ENCODE measurements at regions not wholly inside any gene's neighbourhood (a gene's known extent, or its start where the extent isn't known, plus 50 kb on each side); places are given as distances from the start of the nearest gene placed in this dataset.
"Not testable (repeated sequence)": the region's sequence is repeated elsewhere in the genome, so short reads cannot be mapped to it uniquely, and the experiment has no call there.

GRCh38 chr3:59406943-59407342 lies 357.1 kb upstream of the CFAP20DC start:
- no peak for DNase-seq
- in situ Hi-C loops (cut with MboI; ENCODE audit: low pct_unique_long_range_greater_than_20kb, low sequenced_read_pairs), result no loop called here

DNA sequence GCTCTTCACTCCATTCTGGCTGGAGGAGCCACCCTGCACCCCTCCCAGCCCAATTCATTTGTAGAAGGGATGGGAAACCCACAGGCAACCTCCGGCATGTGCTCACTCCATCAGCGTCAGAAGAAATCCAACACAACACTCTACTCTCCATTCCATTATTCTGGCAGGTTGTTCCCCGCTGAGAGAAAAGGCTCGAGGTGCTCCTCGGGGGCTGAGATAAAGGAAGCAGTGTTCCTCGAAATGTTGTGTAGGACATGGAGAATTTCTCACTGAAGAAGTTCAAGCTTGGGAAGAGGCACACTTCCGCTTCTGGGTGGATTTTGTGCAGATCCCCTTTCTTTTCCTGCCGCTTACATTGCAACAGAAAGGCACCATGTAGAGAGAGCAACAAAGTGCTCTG lies 355.0 kb upstream of the CFAP20DC start:
- in situ Hi-C loops (cut with MboI; ENCODE audit: low pct_unique_long_range_greater_than_20kb, low sequenced_read_pairs), result no loop called here
- DNase-seq, result no peak

DNA sequence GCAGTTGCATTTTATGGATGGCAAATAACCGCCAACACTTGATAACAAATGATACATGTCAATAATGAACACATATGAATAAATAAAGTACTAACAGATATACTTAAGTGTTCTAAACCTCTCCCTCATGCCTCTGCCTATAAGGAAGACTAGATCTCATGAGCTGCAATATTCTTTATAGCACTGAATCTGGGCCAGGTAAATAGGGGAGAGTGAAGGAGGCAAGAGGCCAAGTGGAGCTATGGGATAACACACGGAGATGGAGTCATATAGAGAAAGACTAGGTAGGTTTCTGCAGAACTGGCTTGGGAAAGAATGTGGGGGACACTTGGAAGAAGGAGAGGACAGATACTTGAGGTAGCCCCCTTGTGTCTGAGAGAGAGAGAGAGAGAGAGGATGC lies 354.2 kb upstream of the CFAP20DC start:
- DNase-seq, result no peak
- in situ Hi-C loops (cut with MboI; ENCODE audit: low pct_unique_long_range_greater_than_20kb, low sequenced_read_pairs), result no loop called here

DNA sequence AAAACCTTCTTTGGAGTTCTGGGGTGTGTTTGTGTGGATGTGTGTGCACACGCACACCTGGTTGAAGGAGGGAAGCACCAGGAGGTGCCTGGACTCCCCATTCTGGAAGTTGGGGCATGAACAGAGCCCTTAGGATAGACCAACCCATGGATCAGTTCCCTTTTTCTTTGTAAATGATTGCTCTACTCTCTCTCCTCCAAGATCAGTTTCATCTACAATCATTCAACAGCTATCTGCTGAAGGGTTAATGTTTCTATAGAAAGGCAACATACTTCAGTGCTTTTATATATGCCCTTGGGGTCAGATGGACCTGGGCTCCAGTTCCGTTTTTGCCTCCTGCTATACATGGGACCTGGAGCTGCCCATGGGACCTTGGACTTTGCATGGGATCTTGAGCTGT lies 352.1 kb upstream of the CFAP20DC start:
- in situ Hi-C loops (cut with MboI; ENCODE audit: low pct_unique_long_range_greater_than_20kb, low sequenced_read_pairs), result no loop called here

DNA sequence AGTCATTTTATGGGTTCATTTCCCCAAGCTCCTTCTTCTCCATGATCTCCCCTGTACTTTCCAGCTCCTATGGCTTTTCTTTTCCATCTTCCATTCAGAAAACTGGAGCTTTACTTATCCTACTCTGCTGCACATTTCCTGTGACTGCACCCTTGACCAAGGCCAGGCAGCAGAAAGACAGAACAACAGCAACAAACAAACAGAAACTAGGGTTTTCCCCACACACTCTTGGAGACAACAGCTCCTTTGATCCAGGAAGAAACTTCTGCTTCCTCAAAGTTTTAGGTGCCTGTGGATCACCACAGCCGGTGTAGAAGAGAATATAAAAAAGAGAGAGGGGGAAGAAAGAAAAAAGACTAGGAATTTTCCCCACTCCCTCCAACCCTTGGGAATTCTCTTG lies 342.3 kb upstream of the CFAP20DC start:
- no peak for DNase-seq
- in situ Hi-C loops (cut with MboI; ENCODE audit: low pct_unique_long_range_greater_than_20kb, low sequenced_read_pairs), result no loop called here

More for the DNA sequence above, 352.1 kb upstream of the CFAP20DC start:
- no peak for DNase-seq

GRCh38 chr3:59391131-59391530 lies 341.3 kb upstream of the CFAP20DC start:
- no peak for DNase-seq
- in situ Hi-C loops (cut with MboI; ENCODE audit: low pct_unique_long_range_greater_than_20kb, low sequenced_read_pairs), result no loop called here

DNA sequence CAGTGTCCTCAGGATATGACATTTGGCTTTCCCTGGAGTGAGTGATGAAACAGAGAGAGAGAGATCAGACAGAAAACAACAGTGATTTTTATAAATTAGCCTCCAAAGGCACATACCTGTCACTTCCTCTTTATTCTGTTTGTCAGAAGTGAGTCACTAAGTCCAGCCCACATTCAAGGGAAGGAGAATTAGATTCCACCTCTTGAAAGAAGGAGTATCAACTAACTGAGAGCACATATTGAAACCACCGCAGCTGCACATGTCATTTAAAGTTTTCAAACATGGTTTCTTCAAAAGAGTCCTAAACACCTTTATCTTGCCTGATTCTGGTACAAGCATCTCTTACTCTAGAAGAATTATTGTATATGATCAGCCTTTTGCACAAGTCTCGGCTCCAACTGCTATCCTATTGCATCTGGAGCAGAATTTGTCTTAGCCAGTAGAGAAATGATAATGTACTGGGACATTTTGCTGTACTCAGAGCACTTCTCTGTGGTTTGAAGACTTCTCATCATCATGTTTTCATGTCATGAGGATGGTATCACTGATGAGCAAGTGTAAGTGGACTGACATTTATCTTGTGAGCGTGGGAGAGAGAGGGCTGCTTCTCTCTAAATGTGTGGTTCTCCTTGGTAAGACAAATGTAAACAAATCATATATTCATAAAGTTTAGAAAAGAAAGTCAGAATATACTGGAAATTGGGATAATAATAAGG lies 338.9 kb upstream of the CFAP20DC start:
- DNase-seq, result no peak
- in situ Hi-C loops (cut with MboI; ENCODE audit: low pct_unique_long_range_greater_than_20kb, low sequenced_read_pairs), result no loop called here

- in situ Hi-C loops (cut with MboI; ENCODE audit: low pct_unique_long_range_greater_than_20kb, low sequenced_read_pairs), result no loop called here
- no peak for DNase-seq
Measured at GRCh38 chr3:59386165-59386564, 336.3 kb upstream of the CFAP20DC start.

DNA sequence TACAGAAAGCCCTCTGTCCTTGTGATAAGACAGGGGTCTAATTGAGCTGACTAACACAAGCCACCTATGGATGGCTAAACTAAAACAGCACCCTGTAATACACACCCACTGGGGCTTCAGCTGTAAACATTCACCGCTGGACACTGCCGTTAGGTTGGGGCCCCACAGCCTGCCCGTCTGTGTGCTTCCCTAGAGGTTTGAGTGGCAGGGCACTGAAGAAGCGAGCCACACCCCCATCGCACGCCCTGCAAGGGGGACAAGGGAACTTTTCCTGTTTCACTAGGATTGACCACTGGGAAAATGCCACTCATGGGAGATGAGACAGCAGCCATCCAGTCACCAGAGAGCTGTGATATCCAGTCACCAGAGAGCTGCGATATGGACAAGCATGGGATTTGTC lies 335.7 kb upstream of the CFAP20DC start:
- no peak for DNase-seq
- in situ Hi-C loops (cut with MboI; ENCODE audit: low pct_unique_long_range_greater_than_20kb, low sequenced_read_pairs), result no loop called here

GRCh38 chr3:59381282-59381681 lies 331.5 kb upstream of the CFAP20DC start:
- in situ Hi-C loops (cut with MboI; ENCODE audit: low pct_unique_long_range_greater_than_20kb, low sequenced_read_pairs), result no loop called here

GRCh38 chr3:59380146-59380545 lies 330.3 kb upstream of the CFAP20DC start:
- DNase-seq, result no peak
- in situ Hi-C loops (cut with MboI; ENCODE audit: low pct_unique_long_range_greater_than_20kb, low sequenced_read_pairs), result no loop called here

More at GRCh38 chr3:59381282-59381681, 331.5 kb upstream of the CFAP20DC start:
- DNase-seq, result no peak

GRCh38 chr3:59374818-59375211 lies 325.0 kb upstream of the CFAP20DC start:
- DNase-seq, result no peak
- in situ Hi-C loops (cut with MboI; ENCODE audit: low pct_unique_long_range_greater_than_20kb, low sequenced_read_pairs), result no loop called here

GRCh38 chr3:59374091-59374817 lies 324.4 kb upstream of the CFAP20DC start:
- in situ Hi-C loops (cut with MboI; ENCODE audit: low pct_unique_long_range_greater_than_20kb, low sequenced_read_pairs), result no loop called here
- DNase-seq, result no peak

- in situ Hi-C loops (cut with MboI; ENCODE audit: low pct_unique_long_range_greater_than_20kb, low sequenced_read_pairs), result no loop called here
- no peak for DNase-seq
Measured at GRCh38 chr3:59372346-59372745, 322.5 kb upstream of the CFAP20DC start.

DNA sequence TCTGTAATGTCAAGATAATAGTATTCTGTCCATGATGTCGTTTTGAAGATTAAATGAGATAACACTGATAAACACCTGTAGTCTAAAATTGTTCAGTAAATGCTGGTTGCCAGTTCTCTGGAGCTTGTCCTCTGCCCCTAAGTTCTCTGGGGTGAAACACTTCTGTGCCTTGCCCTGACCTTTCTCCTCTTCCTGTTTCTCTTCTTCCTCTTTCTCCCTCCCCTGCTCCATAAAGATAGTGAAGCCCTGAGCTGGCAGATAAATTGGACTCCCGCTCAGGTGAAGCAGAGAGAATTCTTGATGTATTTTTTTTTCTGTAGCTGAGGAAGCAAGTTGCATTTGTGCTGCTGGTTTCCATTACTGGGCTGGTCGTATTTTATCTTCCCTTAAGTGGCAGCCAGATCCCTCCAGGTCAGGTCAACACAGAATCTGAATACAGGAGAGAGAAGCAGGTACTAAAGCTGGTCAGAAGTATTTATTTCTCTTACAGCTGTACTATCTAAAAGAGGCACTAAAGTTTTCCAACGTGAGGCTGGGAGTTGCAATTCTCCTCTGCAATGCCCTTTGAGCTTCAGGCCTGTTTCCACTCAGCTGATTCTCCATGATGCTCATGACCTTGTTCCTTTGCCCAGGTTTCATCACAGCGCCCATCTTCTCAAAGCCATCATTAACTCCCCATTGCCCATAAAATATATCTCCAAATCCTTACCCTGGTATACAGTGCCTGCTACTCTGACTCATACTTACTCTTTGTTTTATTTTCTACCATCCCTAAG lies 319.3 kb upstream of the CFAP20DC start:
- in situ Hi-C loops (cut with MboI; ENCODE audit: low pct_unique_long_range_greater_than_20kb, low sequenced_read_pairs), result no loop called here
- peak; percentile 28 for DNase-seq

DNA sequence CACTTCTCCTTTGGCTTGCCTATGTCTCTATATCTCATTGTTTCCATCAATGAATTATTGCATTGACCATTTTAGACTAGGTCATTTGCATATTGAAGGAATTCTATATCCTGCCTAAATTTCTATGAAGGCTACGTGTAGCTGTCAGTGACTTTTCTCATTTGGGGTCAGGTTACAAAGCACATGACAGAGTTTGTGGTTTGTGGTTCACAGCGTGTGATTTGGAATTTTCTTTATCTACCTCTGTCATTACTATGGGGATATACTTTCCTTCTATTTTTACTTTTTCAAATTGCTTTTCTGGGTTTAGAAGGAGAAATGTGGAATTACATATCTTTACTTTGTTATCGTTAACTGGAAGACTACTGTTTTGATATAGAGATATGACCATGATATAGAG lies 317.3 kb upstream of the CFAP20DC start:
- in situ Hi-C loops (cut with MboI; ENCODE audit: low pct_unique_long_range_greater_than_20kb, low sequenced_read_pairs), result no loop called here
- peak; percentile 37 for DNase-seq

GRCh38 chr3:59366218-59366617 lies 316.4 kb upstream of the CFAP20DC start:
- in situ Hi-C loops (cut with MboI; ENCODE audit: low pct_unique_long_range_greater_than_20kb, low sequenced_read_pairs), result no loop called here

DNA sequence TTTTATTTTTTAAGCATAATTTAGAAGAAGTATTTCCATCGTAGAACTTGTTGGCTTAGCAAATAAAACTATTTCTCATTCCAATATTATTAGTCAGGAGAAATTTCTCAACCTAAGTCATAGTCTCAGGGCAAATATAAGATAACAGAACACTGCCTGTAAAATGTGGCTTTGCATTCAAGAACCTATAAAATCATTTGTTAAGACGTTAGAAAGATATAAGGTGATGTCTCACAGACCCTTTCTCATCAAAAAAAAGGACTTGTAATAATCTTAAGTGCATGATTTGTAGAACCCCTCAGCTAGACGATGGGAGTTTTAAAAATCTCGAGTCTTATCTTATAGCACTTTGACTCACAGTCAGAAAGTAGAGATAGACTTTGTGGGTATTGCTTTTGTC lies 314.7 kb upstream of the CFAP20DC start:
- DNase-seq, result no peak

More at GRCh38 chr3:59366218-59366617, 316.4 kb upstream of the CFAP20DC start:
- DNase-seq, result no peak

DNA sequence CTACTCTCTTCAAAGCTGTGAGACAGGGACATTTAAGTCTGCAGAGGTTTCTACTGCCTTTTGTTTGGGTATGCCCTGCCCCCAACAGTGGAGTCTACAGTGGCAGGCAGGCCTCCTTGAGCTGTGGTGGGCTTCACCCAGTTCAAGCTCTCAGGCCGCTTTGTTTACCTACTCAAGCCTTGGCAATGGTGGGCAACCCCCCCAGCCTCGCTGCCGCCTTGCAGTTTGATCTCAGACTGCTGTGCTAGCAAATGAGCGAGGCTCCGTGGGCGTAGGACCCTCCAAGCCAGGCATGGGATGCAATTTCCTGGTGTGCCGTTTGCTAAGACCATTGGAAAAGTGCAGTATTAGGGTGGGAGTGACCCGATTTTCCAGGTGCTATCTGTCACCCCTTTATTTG lies 310.5 kb upstream of the CFAP20DC start:
- in situ Hi-C loops (cut with MboI; ENCODE audit: low pct_unique_long_range_greater_than_20kb, low sequenced_read_pairs); DNase-seq: not testable (repeated sequence)

More for the DNA sequence above, 314.7 kb upstream of the CFAP20DC start:
- in situ Hi-C loops (cut with MboI; ENCODE audit: low pct_unique_long_range_greater_than_20kb, low sequenced_read_pairs), result no loop called here

GRCh38 chr3:59341459-59341858 lies 291.6 kb upstream of the CFAP20DC start:
- in situ Hi-C loops (cut with MboI; ENCODE audit: low pct_unique_long_range_greater_than_20kb, low sequenced_read_pairs), result no loop called here
- no peak for DNase-seq

Data from KBM-7 (cell line).